ENCODE measurements at regions not wholly inside any gene's neighbourhood (a gene's known extent, or its start where the extent isn't known, plus 50 kb on each side); places are given as distances from the start of the nearest gene placed in this dataset.

DNA sequence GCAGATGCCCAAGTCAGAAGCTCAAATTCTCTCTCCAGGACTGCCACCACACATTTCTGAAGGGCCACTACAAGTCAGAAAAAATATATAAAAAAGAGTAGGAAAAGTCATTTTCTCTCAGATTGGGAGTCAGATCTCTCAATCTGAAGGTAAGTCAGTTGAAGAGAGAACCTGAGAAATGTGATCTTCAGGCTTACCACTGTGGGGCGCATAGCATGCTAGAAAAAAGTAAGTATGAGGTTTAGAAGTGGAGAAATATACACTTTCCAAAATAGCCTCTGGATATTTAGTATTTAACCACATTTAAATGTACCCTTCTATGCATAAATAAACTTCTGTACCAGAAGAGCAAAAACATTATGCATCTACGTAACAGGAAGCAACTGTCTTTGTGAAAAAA, 800.7 kb upstream of the CTNND2 start:
- Histone ChIP-seq H3K27ac (no peak overlapping the region), H3K4me1 (no peaks in the 10 kb centered on the region), H3K36me3 (replicated peaks in 1 of 2; ENCODE audit: insufficient read depth in 1 of 2, low read depth in 2 of 2) (no peaks in the 10 kb centered on the region), H3K4me3 (no peak overlapping the region), H3K9me3 (no peaks in the 10 kb centered on the region), H3K27me3 (no peaks in the 10 kb centered on the region)
- WGBS, 2 donors: 49 to 55% methylated on average over 2 of the region's 2 CpGs
- ATAC-seq: no peak
- intact Hi-C loops (cut with DNase I): no loop called here
- TF ChIP-seq POLR2A (IDR thresholded peaks at IDR 0.05): no peak
- TF ChIP-seq, protein P1, sequence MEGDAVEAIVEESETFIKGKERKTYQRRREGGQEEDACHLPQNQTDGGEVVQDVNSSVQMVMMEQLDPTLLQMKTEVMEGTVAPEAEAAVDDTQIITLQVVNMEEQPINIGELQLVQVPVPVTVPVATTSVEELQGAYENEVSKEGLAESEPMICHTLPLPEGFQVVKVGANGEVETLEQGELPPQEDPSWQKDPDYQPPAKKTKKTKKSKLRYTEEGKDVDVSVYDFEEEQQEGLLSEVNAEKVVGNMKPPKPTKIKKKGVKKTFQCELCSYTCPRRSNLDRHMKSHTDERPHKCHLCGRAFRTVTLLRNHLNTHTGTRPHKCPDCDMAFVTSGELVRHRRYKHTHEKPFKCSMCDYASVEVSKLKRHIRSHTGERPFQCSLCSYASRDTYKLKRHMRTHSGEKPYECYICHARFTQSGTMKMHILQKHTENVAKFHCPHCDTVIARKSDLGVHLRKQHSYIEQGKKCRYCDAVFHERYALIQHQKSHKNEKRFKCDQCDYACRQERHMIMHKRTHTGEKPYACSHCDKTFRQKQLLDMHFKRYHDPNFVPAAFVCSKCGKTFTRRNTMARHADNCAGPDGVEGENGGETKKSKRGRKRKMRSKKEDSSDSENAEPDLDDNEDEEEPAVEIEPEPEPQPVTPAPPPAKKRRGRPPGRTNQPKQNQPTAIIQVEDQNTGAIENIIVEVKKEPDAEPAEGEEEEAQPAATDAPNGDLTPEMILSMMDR (IDR thresholded peaks at IDR 0.05): peak in 3 of 7 experiments; percentile 14 to 21 (median 20)
- DNase-seq: no peak

DNA sequence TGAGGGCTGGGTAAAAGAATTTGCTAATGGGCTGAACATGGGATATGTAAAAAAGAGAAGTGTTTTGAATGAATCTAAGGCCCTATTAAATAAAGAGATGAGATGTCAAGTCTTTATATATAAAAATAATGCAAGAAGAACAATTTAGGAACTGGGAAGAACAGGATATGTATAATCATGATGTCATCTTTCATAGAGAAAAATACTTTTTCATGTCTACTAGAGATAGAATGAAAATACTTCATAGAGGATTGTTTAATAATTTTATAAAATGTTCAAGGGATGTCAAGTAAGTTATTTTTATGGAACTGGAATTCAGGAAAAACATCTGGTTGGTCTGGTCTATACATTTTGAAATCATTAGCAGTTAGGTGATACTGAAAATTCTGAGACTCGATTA, 799.0 kb upstream of the CTNND2 start:
- no peak for ATAC-seq
- Histone ChIP-seq H3K36me3 (replicated peaks in 1 of 2; ENCODE audit: insufficient read depth in 1 of 2, low read depth in 2 of 2) (no peaks in the 10 kb centered on the region), H3K9me3 (no peaks in the 10 kb centered on the region), H3K27ac (no peak overlapping the region), H3K27me3 (no peaks in the 10 kb centered on the region), H3K4me3 (no peak overlapping the region), H3K4me1 (no peaks in the 10 kb centered on the region)
- WGBS, 2 donors: 48 to 51% methylated on average over 1 of the region's 1 CpG
- TF ChIP-seq, protein P1 (IDR thresholded peaks at IDR 0.05): no peak
- TF ChIP-seq POLR2A (IDR thresholded peaks at IDR 0.05): no peak
- intact Hi-C loops (cut with DNase I): no loop called here
- no peak for DNase-seq

DNA sequence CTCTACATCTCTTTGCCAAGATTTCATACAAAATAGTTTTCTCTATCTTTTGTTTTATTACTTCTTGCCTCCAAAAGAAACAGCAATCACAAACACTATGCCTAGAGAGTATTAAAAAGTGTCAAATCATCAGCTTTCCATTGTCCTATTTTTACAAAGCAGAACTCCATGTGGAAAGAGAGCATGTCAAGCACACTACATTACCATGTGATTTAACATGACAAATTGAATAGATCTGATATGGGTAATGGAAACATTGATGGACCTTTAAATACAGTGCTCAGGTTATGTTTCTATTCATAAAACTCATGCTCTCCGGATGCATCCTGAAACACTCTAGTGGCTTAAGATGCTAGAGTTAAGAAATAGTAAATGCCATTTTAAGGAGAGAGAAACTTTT, 791.4 kb upstream of the CTNND2 start:
- DNase-seq: no peak
- 58 to 76% methylated on average over 1 of the region's 1 CpG for WGBS, 2 donors
- Histone ChIP-seq H3K36me3 (replicated peaks in 1 of 2; ENCODE audit: insufficient read depth in 1 of 2, low read depth in 2 of 2) (no peaks in the 10 kb centered on the region), H3K27ac (no peak overlapping the region), H3K4me1 (no peaks in the 10 kb centered on the region), H3K9me3 (no peaks in the 10 kb centered on the region), H3K27me3 (no peaks in the 10 kb centered on the region), H3K4me3 (no peak overlapping the region)
- no peak for ATAC-seq
- no peak for TF ChIP-seq POLR2A (IDR thresholded peaks at IDR 0.05)
- TF ChIP-seq, protein P1 (IDR thresholded peaks at IDR 0.05): no peak
- intact Hi-C loops (cut with DNase I): no loop called here

DNA sequence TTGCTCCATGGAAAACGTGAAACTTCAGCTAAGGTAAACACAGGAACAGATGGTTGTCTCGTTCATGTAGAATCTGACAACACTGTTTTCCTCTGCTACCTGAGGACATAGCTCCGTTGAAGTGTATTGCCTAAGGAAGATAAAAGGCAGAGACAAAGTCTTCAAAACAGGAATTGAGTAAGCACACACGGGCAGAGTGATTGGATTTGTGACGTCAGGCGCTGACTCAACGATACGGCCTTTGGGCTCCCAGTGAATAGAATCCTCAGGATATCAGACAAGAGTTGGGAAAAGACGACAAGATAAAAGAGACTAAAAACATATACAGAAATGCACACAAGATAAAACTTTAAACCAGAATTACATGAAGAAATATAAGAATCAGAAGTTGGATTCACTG, 787.1 kb upstream of the CTNND2 start:
- no peaks in the 10 kb centered on the region for H3K27me3 ChIP-seq
- H3K36me3 ChIP-seq (replicated peaks in 1 of 2; ENCODE audit: insufficient read depth in 1 of 2, low read depth in 2 of 2): no peaks in the 10 kb centered on the region
- H3K4me3 ChIP-seq: no peak overlapping the region
- no peak for ATAC-seq
- H3K27ac ChIP-seq: no peak overlapping the region
- no peak for TF ChIP-seq POLR2A (IDR thresholded peaks at IDR 0.05)
- no peak for DNase-seq
- no peaks in the 10 kb centered on the region for H3K9me3 ChIP-seq
- 32 to 39% methylated on average over 9 of the region's 9 CpGs for WGBS, 2 donors
- intact Hi-C loops (cut with DNase I): no loop called here
- H3K4me1 ChIP-seq: no peaks in the 10 kb centered on the region

DNA sequence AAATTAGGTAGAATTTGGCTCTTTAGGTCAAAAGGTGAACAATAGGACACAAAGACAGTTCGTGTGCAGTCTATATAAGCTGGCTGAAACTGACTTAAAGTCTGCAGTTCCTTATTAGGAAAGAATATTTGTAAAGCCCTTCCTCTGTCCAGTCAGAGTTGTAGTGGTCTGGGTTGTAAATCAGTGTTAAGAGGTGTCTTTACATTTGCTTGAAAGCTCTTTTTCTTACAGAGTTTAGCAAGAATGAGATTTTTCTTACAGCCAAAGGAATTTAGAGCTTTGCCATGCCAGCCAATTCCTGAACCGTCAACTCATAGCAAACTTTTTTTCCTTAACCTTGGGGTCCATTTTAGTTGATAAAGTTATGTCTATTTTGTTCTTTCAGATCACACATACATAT, 786.1 kb upstream of the CTNND2 start:
- intact Hi-C loops (cut with DNase I): no loop called here
- Histone ChIP-seq H3K4me3 (no peak overlapping the region), H3K4me1 (no peaks in the 10 kb centered on the region), H3K27me3 (no peaks in the 10 kb centered on the region), H3K9me3 (no peaks in the 10 kb centered on the region), H3K36me3 (replicated peaks in 1 of 2; ENCODE audit: insufficient read depth in 1 of 2, low read depth in 2 of 2) (no peaks in the 10 kb centered on the region), H3K27ac (no peak overlapping the region)
- no peak for TF ChIP-seq POLR2A (IDR thresholded peaks at IDR 0.05)
- DNase-seq (no peak), ATAC-seq (no peak)
- 47 to 50% methylated on average over 2 of the region's 2 CpGs for WGBS, 2 donors

DNA sequence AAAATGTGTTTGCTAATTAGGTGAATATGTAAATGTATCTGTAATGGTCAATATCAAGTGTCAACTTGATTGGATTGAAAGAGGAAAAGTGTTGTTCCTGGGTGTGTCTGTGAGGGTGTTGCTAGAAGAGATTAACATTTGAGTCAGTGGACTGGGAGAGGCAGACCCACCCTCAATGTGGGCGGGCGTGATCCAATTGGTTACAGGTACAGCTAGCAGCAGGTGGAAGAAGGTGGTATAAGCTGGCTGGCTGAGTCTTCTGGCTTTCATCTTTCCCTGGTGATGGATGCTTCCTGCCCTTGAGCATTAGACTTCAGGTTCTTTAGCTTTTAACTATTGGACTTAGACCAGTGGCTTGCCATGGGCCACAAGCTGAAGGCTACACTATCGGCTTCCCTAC, 779.0 kb upstream of the CTNND2 start:
- 64 to 73% methylated on average over 3 of the region's 3 CpGs for WGBS, 2 donors
- H3K9me3 ChIP-seq: no peaks in the 10 kb centered on the region
- intact Hi-C loops (cut with DNase I): no loop called here
- no peak for DNase-seq
- no peaks in the 10 kb centered on the region for H3K27me3 ChIP-seq
- ATAC-seq: no peak
- H3K27ac ChIP-seq: no peak overlapping the region
- no peak overlapping the region for H3K4me3 ChIP-seq
- H3K4me1 ChIP-seq: no peaks in the 10 kb centered on the region
- H3K36me3 ChIP-seq (replicated peaks in 1 of 2; ENCODE audit: insufficient read depth in 1 of 2, low read depth in 2 of 2): no peaks in the 10 kb centered on the region
- TF ChIP-seq, protein P1 (IDR thresholded peaks at IDR 0.05): no peak
- TF ChIP-seq POLR2A (IDR thresholded peaks at IDR 0.05): no peak

Data from body of pancreas (tissue), 4 donors.